Esophagus squamous epithelium (tissue), 4 donors: ENCODE measurements at regions not wholly inside any gene's neighbourhood (a gene's known extent, or its start where the extent isn't known, plus 50 kb on each side); places are given as distances from the start of the nearest gene placed in this dataset.

Experiments
- CTCF ChIP-seq, 6 experiments: fragments of 450-650 bp in 4 of 6; fragments of 200-600 bp in 2 of 6; sonication (generic) in 2 of 6; IDR thresholded peaks; one replicate each; pipeline ENCODE4 v1.5.1; 2016 to 2019; ENCODE audit warnings: antibody characterized with exemption in 6 of 6, mild to moderate bottlenecking in 4 of 6, moderate library complexity in 4 of 6
- POLR2A ChIP-seq, 4 donors: fragments of 450-650 bp; IDR thresholded peaks; one replicate each; pipeline ENCODE4 v1.6.1; 2017; ENCODE audit warnings: antibody characterized with exemption in 4 of 4, mild to moderate bottlenecking in 4 of 4, moderate library complexity in 3 of 4

- no peak for TF ChIP-seq CTCF (IDR thresholded peaks at IDR 0.05)
- no peak for TF ChIP-seq POLR2A (IDR thresholded peaks at IDR 0.05)
Measured at GRCh38 chr7:109449760-109450159, 880.1 kb downstream of the DNAJB9 start.
